Central memory CD8-positive, alpha-beta T cell (primary cell): ENCODE measurements at regions not wholly inside any gene's neighbourhood (a gene's known extent, or its start where the extent isn't known, plus 50 kb on each side); places are given as distances from the start of the nearest gene placed in this dataset.

Source experiments
- ATAC-seq: fragments of 150-1000 bp; cut with Tn5 transposase; replicated peaks from 2 replicates; pipeline ENCODE4 v1.10.0; 2022; ENCODE audit warnings: mild to moderate bottlenecking, moderate FRiP score, moderate number of reproducible peaks; ENCODE audit not compliant: poor library complexity, severe bottlenecking; ENCODE audit errors: extremely low read depth
- DNase-seq, 2 donors: peaks; one replicate each; pipeline ENCODE4 v3.0.0; 2021; ENCODE audit warnings: low spot score in 2 of 2
- H3K27ac Mint-ChIP-seq: one replicate; pipeline ENCODE4 v1.8.0; 2022; ENCODE audit warnings: low read depth, mild to moderate bottlenecking, moderate library complexity, mixed read lengths
- H3K27me3 Mint-ChIP-seq: one replicate; pipeline ENCODE4 v1.8.0; 2022; ENCODE audit warnings: mixed read lengths
- H3K36me3 Mint-ChIP-seq: one replicate; pipeline ENCODE4 v1.8.0; 2022; ENCODE audit warnings: mild to moderate bottlenecking, moderate library complexity, mixed read lengths; ENCODE audit not compliant: insufficient read depth
- H3K4me1 Mint-ChIP-seq: one replicate; pipeline ENCODE4 v1.8.0; 2022; ENCODE audit warnings: mixed read lengths
- H3K4me3 Mint-ChIP-seq: one replicate; pipeline ENCODE4 v1.8.0; 2022; ENCODE audit warnings: mild to moderate bottlenecking, moderate library complexity, mixed read lengths
- H3K9me3 Mint-ChIP-seq: one replicate; pipeline ENCODE4 v1.8.0; 2022; ENCODE audit warnings: mixed read lengths

GRCh38 chr11:45569776-45570175 is 95.6 kb downstream of the CHST1 start:
- H3K4me3 Mint-ChIP-seq, result no peak overlapping the region
- H3K27ac Mint-ChIP-seq, result no peak overlapping the region
- no peaks in the 10 kb centered on the region for H3K9me3 Mint-ChIP-seq
- H3K27me3 Mint-ChIP-seq, result peaks cover 27% of the 10 kb centered on the region
- no peaks in the 10 kb centered on the region for H3K4me1 Mint-ChIP-seq
- no peaks in the 10 kb centered on the region for H3K36me3 Mint-ChIP-seq
- ATAC-seq, result no peak
- DNase-seq, result no peak

- peaks cover 22% of the 10 kb centered on the region for H3K27me3 Mint-ChIP-seq
- ATAC-seq (no peak), DNase-seq (no peak)
- no peak overlapping the region for H3K27ac Mint-ChIP-seq
- no peaks in the 10 kb centered on the region for H3K9me3 Mint-ChIP-seq
- no peaks in the 10 kb centered on the region for H3K36me3 Mint-ChIP-seq
- H3K4me3 Mint-ChIP-seq, result no peak overlapping the region
- no peaks in the 10 kb centered on the region for H3K4me1 Mint-ChIP-seq
Observed at GRCh38 chr11:45568049-45568448, 97.4 kb downstream of the CHST1 start.

GRCh38 chr11:45565446-45565988 is 99.9 kb downstream of the CHST1 start:
- Mint-ChIP-seq H3K36me3 (no peaks in the 10 kb centered on the region), H3K4me1 (no peaks in the 10 kb centered on the region)

GRCh38 chr11:45563810-45564209 is 101.6 kb downstream of the CHST1 start:
- ATAC-seq (no peak), DNase-seq (no peak)
- Mint-ChIP-seq H3K27ac (no peak overlapping the region), H3K9me3 (no peaks in the 10 kb centered on the region), H3K4me3 (no peak overlapping the region), H3K4me1 (no peaks in the 10 kb centered on the region), H3K36me3 (no peaks in the 10 kb centered on the region), H3K27me3 (peaks cover 12% of the 10 kb centered on the region)

More at GRCh38 chr11:45565446-45565988, 99.9 kb downstream of the CHST1 start:
- Mint-ChIP-seq H3K4me3 (no peak overlapping the region), H3K27ac (no peak overlapping the region), H3K27me3 (peaks cover 12% of the 10 kb centered on the region), H3K9me3 (no peaks in the 10 kb centered on the region)
- no peak for ATAC-seq
- no peak for DNase-seq

GRCh38 chr11:45563171-45563570 is 102.3 kb downstream of the CHST1 start:
- H3K4me3 Mint-ChIP-seq, result no peak overlapping the region
- no peaks in the 10 kb centered on the region for H3K4me1 Mint-ChIP-seq
- DNase-seq (no peak), ATAC-seq (no peak)
- no peak overlapping the region for H3K27ac Mint-ChIP-seq
- no peaks in the 10 kb centered on the region for H3K36me3 Mint-ChIP-seq
- H3K27me3 Mint-ChIP-seq, result peaks cover 12% of the 10 kb centered on the region
- H3K9me3 Mint-ChIP-seq, result no peaks in the 10 kb centered on the region

- no peak overlapping the region for H3K4me3 Mint-ChIP-seq
- no peak overlapping the region for H3K27ac Mint-ChIP-seq
- no peaks in the 10 kb centered on the region for H3K4me1 Mint-ChIP-seq
- DNase-seq, result no peak
- no peak for ATAC-seq
- H3K36me3 Mint-ChIP-seq, result no peaks in the 10 kb centered on the region
- no peaks in the 10 kb centered on the region for H3K9me3 Mint-ChIP-seq
- peaks cover 29% of the 10 kb centered on the region for H3K27me3 Mint-ChIP-seq
Observed at GRCh38 chr11:45560913-45561281, 104.5 kb downstream of the CHST1 start.

GRCh38 chr11:45560155-45560912 is 105.1 kb downstream of the CHST1 start:
- Mint-ChIP-seq H3K4me1 (no peaks in the 10 kb centered on the region), H3K27me3 (peaks cover 31% of the 10 kb centered on the region), H3K36me3 (no peaks in the 10 kb centered on the region), H3K9me3 (no peaks in the 10 kb centered on the region), H3K4me3 (no peak overlapping the region), H3K27ac (no peak overlapping the region)
- DNase-seq (no peak), ATAC-seq (no peak)

- H3K27ac Mint-ChIP-seq, result no peak overlapping the region
- H3K27me3 Mint-ChIP-seq, result peaks cover 27% of the 10 kb centered on the region
- DNase-seq (no peak), ATAC-seq (no peak)
- no peaks in the 10 kb centered on the region for H3K4me1 Mint-ChIP-seq
- H3K9me3 Mint-ChIP-seq, result no peaks in the 10 kb centered on the region
- no peak overlapping the region for H3K4me3 Mint-ChIP-seq
- H3K36me3 Mint-ChIP-seq, result no peaks in the 10 kb centered on the region
Observed at GRCh38 chr11:45556851-45557707, 108.3 kb downstream of the CHST1 start.

- no peak for DNase-seq
- no peak for ATAC-seq
- Mint-ChIP-seq H3K27me3 (peaks cover 27% of the 10 kb centered on the region), H3K4me1 (no peaks in the 10 kb centered on the region), H3K9me3 (no peaks in the 10 kb centered on the region), H3K4me3 (no peak overlapping the region), H3K27ac (no peak overlapping the region), H3K36me3 (no peaks in the 10 kb centered on the region)
Observed at GRCh38 chr11:45554230-45554967, 111.0 kb downstream of the CHST1 start.

- DNase-seq, result no peak
- Mint-ChIP-seq H3K36me3 (no peaks in the 10 kb centered on the region), H3K4me1 (no peaks in the 10 kb centered on the region), H3K9me3 (no peaks in the 10 kb centered on the region), H3K27me3 (peaks cover 27% of the 10 kb centered on the region), H3K4me3 (no peak overlapping the region), H3K27ac (no peak overlapping the region)
- ATAC-seq, result no peak
Observed at GRCh38 chr11:45553383-45553936, 112.0 kb downstream of the CHST1 start.

- no peak for DNase-seq
- Mint-ChIP-seq H3K9me3 (no peaks in the 10 kb centered on the region), H3K4me3 (no peak overlapping the region), H3K36me3 (no peaks in the 10 kb centered on the region), H3K27me3 (peaks cover 11% of the 10 kb centered on the region), H3K27ac (no peak overlapping the region), H3K4me1 (no peaks in the 10 kb centered on the region)
- ATAC-seq, result no peak
Observed at GRCh38 chr11:45551191-45551713, 114.2 kb downstream of the CHST1 start.

GRCh38 chr11:45549257-45549656 is 116.2 kb downstream of the CHST1 start:
- DNase-seq (no peak), ATAC-seq (no peak)
- peaks cover 19% of the 10 kb centered on the region for H3K27me3 Mint-ChIP-seq
- no peaks in the 10 kb centered on the region for H3K36me3 Mint-ChIP-seq
- H3K9me3 Mint-ChIP-seq, result no peaks in the 10 kb centered on the region
- H3K4me3 Mint-ChIP-seq, result no peak overlapping the region
- H3K27ac Mint-ChIP-seq, result no peak overlapping the region
- H3K4me1 Mint-ChIP-seq, result no peaks in the 10 kb centered on the region
